Astrocyte (in vitro differentiated cells and primary cell): ENCODE measurements at regions not wholly inside any gene's neighbourhood (a gene's known extent, or its start where the extent isn't known, plus 50 kb on each side); places are given as distances from the start of the nearest gene placed in this dataset.

Experiments used
- DNase-seq: peaks from one replicate; pipeline ENCODE4 v3.0.0-alpha.2; 2010; ENCODE audit warnings: low read depth
- FAIRE-seq: peaks from 2 replicates; lab custom pipeline; 2011; peaks lifted over from hg19 to GRCh38; lab: Jason Lieb, UNC
- H2AFZ ChIP-seq: 2 replicates; pipeline ENCODE4 v1.6.0; 2012; ENCODE audit warnings: low read depth, low read length, inconsistent platforms
- H3K27ac ChIP-seq: 2 replicates; pipeline ENCODE4 v1.5.1; 2011; ENCODE audit warnings: low read depth, low read length, inconsistent platforms
- H3K27me3 ChIP-seq: 2 replicates; pipeline ENCODE4 v1.6.0; 2011; ENCODE audit warnings: low read length, inconsistent platforms; ENCODE audit not compliant: insufficient read depth
- H3K36me3 ChIP-seq: 2 replicates; pipeline ENCODE4 v1.5.1; 2011; ENCODE audit warnings: low read length, inconsistent platforms; ENCODE audit not compliant: insufficient read depth
- H3K4me1 ChIP-seq: 2 replicates; pipeline ENCODE4 v1.5.1; 2011; ENCODE audit warnings: low read length, inconsistent platforms; ENCODE audit not compliant: insufficient read depth
- H3K4me2 ChIP-seq: 2 replicates; pipeline ENCODE4 v1.6.0; 2012; ENCODE audit warnings: low read length, inconsistent platforms
- H3K4me3 ChIP-seq: 2 replicates; pipeline ENCODE4 v1.5.1; 2011; ENCODE audit warnings: low read depth, mild to moderate bottlenecking, low read length, inconsistent platforms; ENCODE audit not compliant: insufficient read depth
- H3K79me2 ChIP-seq: 2 replicates; pipeline ENCODE4 v1.6.0; 2012; ENCODE audit warnings: mild to moderate bottlenecking, low read length, inconsistent platforms; ENCODE audit not compliant: insufficient read depth
- H3K9ac ChIP-seq: 2 replicates; pipeline ENCODE4 v1.6.0; 2012; ENCODE audit warnings: mild to moderate bottlenecking, low read length, inconsistent platforms
- H3K9me3 ChIP-seq: 2 replicates; pipeline ENCODE4 v1.5.1; 2012; ENCODE audit warnings: low read depth, mild to moderate bottlenecking, low read length, inconsistent platforms; ENCODE audit not compliant: insufficient read depth
- H4K20me1 ChIP-seq: 2 replicates; pipeline ENCODE4 v1.6.0; 2012; ENCODE audit warnings: low read length, inconsistent platforms; ENCODE audit not compliant: insufficient read depth
- H3K27ac Mint-ChIP-seq: one replicate; pipeline ENCODE4 v1.8.0; 2021; ENCODE audit warnings: mild to moderate bottlenecking, mixed read lengths; ENCODE audit not compliant: unreplicated experiment
- H3K27me3 Mint-ChIP-seq: one replicate; pipeline ENCODE4 v1.8.0; 2021; ENCODE audit warnings: low read depth, mixed read lengths; ENCODE audit not compliant: unreplicated experiment
- H3K36me3 Mint-ChIP-seq: one replicate; pipeline ENCODE4 v1.8.0; 2021; ENCODE audit warnings: low read depth, mixed read lengths; ENCODE audit not compliant: unreplicated experiment
- H3K4me1 Mint-ChIP-seq: one replicate; pipeline ENCODE4 v1.8.0; 2021; ENCODE audit warnings: low read depth, mixed read lengths; ENCODE audit not compliant: unreplicated experiment
- H3K4me3 Mint-ChIP-seq: one replicate; pipeline ENCODE4 v1.8.0; 2021; ENCODE audit warnings: mild to moderate bottlenecking, moderate library complexity, mixed read lengths; ENCODE audit not compliant: unreplicated experiment
- H3K9me3 Mint-ChIP-seq: one replicate; pipeline ENCODE4 v1.8.0; 2021; ENCODE audit warnings: mild to moderate bottlenecking, mixed read lengths; ENCODE audit not compliant: unreplicated experiment
- EZH2 ChIP-seq: IDR thresholded peaks from 2 replicates; pipeline ENCODE4 v1.6.1; 2012; ENCODE audit warnings: mild to moderate bottlenecking, low read length, inconsistent platforms; ENCODE audit not compliant: insufficient read depth
- TF ChIP-seq, protein P1 (sequence below): IDR thresholded peaks from 2 replicates; pipeline ENCODE4 v1.5.1; 2011; ENCODE audit warnings: low read depth, mild to moderate bottlenecking, inconsistent platforms, low read length, moderate library complexity; ENCODE audit not compliant: insufficient read depth

DNA sequence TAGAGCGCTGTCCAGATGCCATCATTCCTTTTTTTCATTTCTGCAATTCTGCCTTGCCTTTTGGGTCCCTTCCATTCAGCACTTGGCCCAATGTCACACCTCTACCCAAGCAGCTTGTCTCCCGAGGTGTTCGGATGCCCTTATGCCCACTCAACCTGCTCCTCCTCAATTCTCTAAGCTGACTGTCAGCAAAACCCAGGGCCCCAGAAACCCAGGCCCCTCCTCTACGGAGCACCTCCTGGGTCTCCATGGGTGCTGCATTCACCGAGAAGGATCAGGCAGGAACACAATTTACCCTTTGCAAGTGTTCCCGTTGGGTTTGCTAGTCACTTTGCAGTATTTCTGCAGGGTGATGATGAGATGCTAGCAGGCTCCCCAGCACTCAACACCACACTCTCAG lies 86.7 kb upstream of the RAB6C start:
- H2AFZ ChIP-seq, result no peak overlapping the region
- peaks cover 5% of the 10 kb centered on the region for H3K9me3 ChIP-seq
- Mint-ChIP-seq H3K4me1 (peaks cover 10% of the 10 kb centered on the region), H3K9me3 (no peaks in the 10 kb centered on the region), H3K36me3 (peaks cover 2% of the 10 kb centered on the region), H3K4me3 (no peak overlapping the region), H3K27me3 (peaks cover 16% of the 10 kb centered on the region), H3K27ac (no peak overlapping the region)
- TF ChIP-seq, protein P1, sequence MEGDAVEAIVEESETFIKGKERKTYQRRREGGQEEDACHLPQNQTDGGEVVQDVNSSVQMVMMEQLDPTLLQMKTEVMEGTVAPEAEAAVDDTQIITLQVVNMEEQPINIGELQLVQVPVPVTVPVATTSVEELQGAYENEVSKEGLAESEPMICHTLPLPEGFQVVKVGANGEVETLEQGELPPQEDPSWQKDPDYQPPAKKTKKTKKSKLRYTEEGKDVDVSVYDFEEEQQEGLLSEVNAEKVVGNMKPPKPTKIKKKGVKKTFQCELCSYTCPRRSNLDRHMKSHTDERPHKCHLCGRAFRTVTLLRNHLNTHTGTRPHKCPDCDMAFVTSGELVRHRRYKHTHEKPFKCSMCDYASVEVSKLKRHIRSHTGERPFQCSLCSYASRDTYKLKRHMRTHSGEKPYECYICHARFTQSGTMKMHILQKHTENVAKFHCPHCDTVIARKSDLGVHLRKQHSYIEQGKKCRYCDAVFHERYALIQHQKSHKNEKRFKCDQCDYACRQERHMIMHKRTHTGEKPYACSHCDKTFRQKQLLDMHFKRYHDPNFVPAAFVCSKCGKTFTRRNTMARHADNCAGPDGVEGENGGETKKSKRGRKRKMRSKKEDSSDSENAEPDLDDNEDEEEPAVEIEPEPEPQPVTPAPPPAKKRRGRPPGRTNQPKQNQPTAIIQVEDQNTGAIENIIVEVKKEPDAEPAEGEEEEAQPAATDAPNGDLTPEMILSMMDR, result no peak
- TF ChIP-seq EZH2, result no peak
- no peaks in the 10 kb centered on the region for H4K20me1 ChIP-seq
- DNase-seq (no peak), FAIRE-seq (no peak)
- no peak overlapping the region for H3K27ac ChIP-seq
- no peaks in the 10 kb centered on the region for H3K27me3 ChIP-seq
- no peaks in the 10 kb centered on the region for H3K4me1 ChIP-seq
- H3K36me3 ChIP-seq, result no peaks in the 10 kb centered on the region
- H3K4me3 ChIP-seq, result no peak overlapping the region
- no peak overlapping the region for H3K4me2 ChIP-seq
- no peaks in the 10 kb centered on the region for H3K79me2 ChIP-seq
- no peak overlapping the region for H3K9ac ChIP-seq

GRCh38 chr2:129893244-129893643 lies 86.2 kb upstream of the RAB6C start:
- FAIRE-seq, result no peak
- Mint-ChIP-seq H3K9me3 (no peaks in the 10 kb centered on the region), H3K36me3 (peaks cover 2% of the 10 kb centered on the region), H3K4me1 (peaks cover 10% of the 10 kb centered on the region), H3K27me3 (peaks cover 16% of the 10 kb centered on the region), H3K4me3 (no peak overlapping the region), H3K27ac (no peak overlapping the region)
- no peak overlapping the region for H3K4me2 ChIP-seq
- H3K79me2 ChIP-seq, result no peaks in the 10 kb centered on the region
- H3K4me3 ChIP-seq, result no peak overlapping the region
- H3K27ac ChIP-seq, result no peak overlapping the region
- H3K9me3 ChIP-seq, result peaks cover 5% of the 10 kb centered on the region
- no peaks in the 10 kb centered on the region for H3K27me3 ChIP-seq
- DNase-seq, result no peak
- H4K20me1 ChIP-seq, result no peaks in the 10 kb centered on the region
- TF ChIP-seq, protein P1, result no peak
- no peak for TF ChIP-seq EZH2
- no peak overlapping the region for H3K9ac ChIP-seq
- H2AFZ ChIP-seq, result no peak overlapping the region
- H3K4me1 ChIP-seq, result no peaks in the 10 kb centered on the region
- no peaks in the 10 kb centered on the region for H3K36me3 ChIP-seq

DNA sequence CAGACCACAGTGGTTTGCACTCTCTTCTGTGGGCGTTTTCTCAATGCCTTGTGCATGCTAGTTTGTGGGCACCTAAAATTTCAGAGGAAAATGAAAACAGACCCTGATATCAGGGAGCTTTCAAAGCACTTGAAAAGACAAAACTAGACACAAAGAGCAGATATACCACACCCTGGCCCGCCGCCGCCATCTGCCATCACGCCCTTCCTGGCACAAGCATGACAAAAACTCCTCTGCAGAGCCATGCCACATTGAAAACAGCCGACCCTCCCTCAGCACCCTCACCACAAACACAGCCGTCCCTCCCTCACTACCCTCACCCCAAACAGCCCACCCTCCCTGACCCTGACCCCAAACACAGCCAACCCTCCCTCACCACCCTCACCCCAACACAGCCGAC lies 84.8 kb upstream of the RAB6C start:
- peaks cover 2% of the 10 kb centered on the region for H3K4me1 Mint-ChIP-seq
- Histone ChIP-seq H3K4me3 (no peak overlapping the region), H3K27me3 (no peaks in the 10 kb centered on the region), H3K4me1 (no peaks in the 10 kb centered on the region), H2AFZ (no peak overlapping the region), H3K79me2 (no peaks in the 10 kb centered on the region), H3K27ac (no peak overlapping the region), H3K9me3 (peaks cover 5% of the 10 kb centered on the region), H3K36me3 (no peaks in the 10 kb centered on the region), H3K4me2 (no peak overlapping the region), H4K20me1 (no peaks in the 10 kb centered on the region), H3K9ac (no peak overlapping the region)
- no peak for FAIRE-seq
- TF ChIP-seq, protein P1, result no peak
- TF ChIP-seq EZH2, result no peak
- H3K4me3 Mint-ChIP-seq, result no peak overlapping the region
- peaks cover 2% of the 10 kb centered on the region for H3K36me3 Mint-ChIP-seq
- H3K9me3 Mint-ChIP-seq, result peaks cover 2% of the 10 kb centered on the region
- H3K27me3 Mint-ChIP-seq, result peaks cover 16% of the 10 kb centered on the region
- H3K27ac Mint-ChIP-seq, result no peak overlapping the region
- DNase-seq, result no peak
